OCI-LY1 (cell line): ENCODE measurements at regions not wholly inside any gene's neighbourhood (a gene's known extent, or its start where the extent isn't known, plus 50 kb on each side); places are given as distances from the start of the nearest gene placed in this dataset.
"Not testable (repeated sequence)": the region's sequence is repeated elsewhere in the genome, so short reads cannot be mapped to it uniquely, and the experiment has no call there.

Experiments used
- H2AFZ ChIP-seq: fragments of 200-600 bp; sonication (generic), shearing (Covaris generic); 2 replicates; pipeline ENCODE4 v1.6.0; 2014; ENCODE audit warnings: antibody characterized with exemption, mild to moderate bottlenecking, low read length
- H3F3A ChIP-seq: fragments of 200-600 bp; sonication (generic), shearing (Covaris generic); 2 replicates; pipeline ENCODE4 v1.6.0; 2014; ENCODE audit warnings: mild to moderate bottlenecking, antibody characterized with exemption, low read length, moderate library complexity; ENCODE audit not compliant: insufficient read depth
- H3K27ac ChIP-seq: fragments of 200-600 bp; sonication (generic); 2 replicates; pipeline ENCODE4 v1.5.1; 2014; ENCODE audit warnings: low read length, mixed run types, mild to moderate bottlenecking, low read depth; ENCODE audit not compliant: poor library complexity, severe bottlenecking
- H3K27me3 ChIP-seq: fragments of 200-600 bp; sonication (generic); 2 replicates; pipeline ENCODE4 v1.6.0; 2014; ENCODE audit warnings: antibody characterized with exemption, mild to moderate bottlenecking, low read length, moderate library complexity; ENCODE audit not compliant: insufficient read depth
- H3K36me3 ChIP-seq: fragments of 200-600 bp; sonication (generic); 2 replicates; pipeline ENCODE4 v1.6.1; 2014; ENCODE audit warnings: mild to moderate bottlenecking, antibody characterized with exemption, low read length, moderate library complexity, mixed read lengths; ENCODE audit not compliant: insufficient read depth
- H3K4me1 ChIP-seq: fragments of 200-600 bp; sonication (generic); 2 replicates; pipeline ENCODE4 v1.5.1; 2014; ENCODE audit warnings: mild to moderate bottlenecking, low read length, moderate library complexity; ENCODE audit not compliant: insufficient read depth, severe bottlenecking
- H3K4me2 ChIP-seq: fragments of 200-600 bp; sonication (generic), shearing (Covaris generic); 2 replicates; pipeline ENCODE4 v1.6.1; 2014; ENCODE audit warnings: low read length
- H3K4me3 ChIP-seq: fragments of 200-600 bp; sonication (generic); 2 replicates; pipeline ENCODE4 v1.5.1; 2014; ENCODE audit warnings: low read length, low read depth, mild to moderate bottlenecking, mixed read lengths; ENCODE audit not compliant: poor library complexity, severe bottlenecking
- H3K79me2 ChIP-seq: fragments of 200-600 bp; shearing (Covaris generic); 2 replicates; pipeline ENCODE4 v1.6.1; 2016; ENCODE audit warnings: mixed run types, low read length, mixed read lengths; ENCODE audit not compliant: insufficient read depth
- H3K9ac ChIP-seq: fragments of 200-600 bp; sonication (generic), shearing (Covaris generic); 2 replicates; pipeline ENCODE4 v1.6.1; 2014; ENCODE audit warnings: mild to moderate bottlenecking, low read length, mixed read lengths
- H3K9me2 ChIP-seq: fragments of 200-600 bp; sonication (generic), shearing (Covaris generic); 2 replicates; pipeline ENCODE4 v1.6.1; 2014; ENCODE audit warnings: low read depth, mild to moderate bottlenecking, low read length, mixed read lengths
- H3K9me3 ChIP-seq: fragments of 200-600 bp; shearing (Covaris generic); 2 replicates; pipeline ENCODE4 v1.6.1; 2014; ENCODE audit warnings: low read length, mixed read lengths
- H4K20me1 ChIP-seq: fragments of 200-600 bp; sonication (generic), shearing (Covaris generic); 2 replicates; pipeline ENCODE4 v1.6.0; 2016; ENCODE audit warnings: mild to moderate bottlenecking, low read length; ENCODE audit not compliant: insufficient read depth
- CTCF ChIP-seq: fragments of 200-600 bp; sonication (generic), shearing (Covaris generic); IDR thresholded peaks from 2 replicates; pipeline ENCODE4 v1.5.1; 2017; ENCODE audit warnings: mild to moderate bottlenecking, antibody characterized with exemption, low read length, moderate library complexity, mixed read lengths
- EZH2 ChIP-seq: fragments of 200-600 bp; sonication (generic), shearing (Covaris generic); IDR thresholded peaks from 2 replicates; pipeline ENCODE4 v1.8.0; 2017; ENCODE audit warnings: borderline replicate concordance, mixed run types, mild to moderate bottlenecking, antibody characterized with exemption, low read length, moderate library complexity, mixed read lengths

- no peaks in the 10 kb centered on the region for H3K4me1 ChIP-seq
- no peaks in the 10 kb centered on the region for H3K36me3 ChIP-seq
- H3K27ac ChIP-seq, result no peak overlapping the region
- no peak overlapping the region for H2AFZ ChIP-seq
- H3K4me3 ChIP-seq, result no peak overlapping the region
- no peaks in the 10 kb centered on the region for H3K27me3 ChIP-seq
- no peak overlapping the region for H3K4me2 ChIP-seq
- H3K9me2 ChIP-seq, result no peaks in the 10 kb centered on the region
- no peaks in the 10 kb centered on the region for H3K79me2 ChIP-seq
- TF ChIP-seq EZH2 (no peak), CTCF (no peak)
- H3K9ac ChIP-seq, result no peak overlapping the region
- no peaks in the 10 kb centered on the region for H3F3A ChIP-seq
- H3K9me3 ChIP-seq, result no peaks in the 10 kb centered on the region
- no peaks in the 10 kb centered on the region for H4K20me1 ChIP-seq
These were observed 337.1 kb upstream of the CTSO start for GRCh38 chr4:156290811-156291210.

- not testable (repeated sequence) for H3F3A ChIP-seq, H3K4me1 ChIP-seq, H3K27ac ChIP-seq, H3K9ac ChIP-seq, H4K20me1 ChIP-seq, H3K4me3 ChIP-seq, H3K36me3 ChIP-seq, H2AFZ ChIP-seq, H3K9me2 ChIP-seq, H3K79me2 ChIP-seq, H3K9me3 ChIP-seq, H3K4me2 ChIP-seq, H3K27me3 ChIP-seq
These were observed 336.4 kb upstream of the CTSO start for GRCh38 chr4:156290026-156290425.

GRCh38 chr4:156280686-156281085, 327.0 kb upstream of the CTSO start:
- Histone ChIP-seq H3F3A (no peaks in the 10 kb centered on the region), H3K9me3 (no peaks in the 10 kb centered on the region), H3K9ac (no peak overlapping the region), H3K27me3 (no peaks in the 10 kb centered on the region), H3K4me3 (no peak overlapping the region), H3K79me2 (no peaks in the 10 kb centered on the region), H3K36me3 (no peaks in the 10 kb centered on the region), H4K20me1 (no peaks in the 10 kb centered on the region), H3K4me2 (no peak overlapping the region), H3K9me2 (no peaks in the 10 kb centered on the region), H3K4me1 (no peaks in the 10 kb centered on the region), H3K27ac (no peak overlapping the region), H2AFZ (no peak overlapping the region)
- TF ChIP-seq EZH2, result no peak
- TF ChIP-seq CTCF, result no peak

GRCh38 chr4:156265407-156265806, 311.7 kb upstream of the CTSO start:
- no peak overlapping the region for H3K9ac ChIP-seq
- H3K27ac ChIP-seq, result no peak overlapping the region
- no peaks in the 10 kb centered on the region for H4K20me1 ChIP-seq
- H3K27me3 ChIP-seq, result no peaks in the 10 kb centered on the region
- H3K4me3 ChIP-seq, result no peak overlapping the region
- H3K4me1 ChIP-seq, result no peaks in the 10 kb centered on the region
- H3K9me2 ChIP-seq, result no peaks in the 10 kb centered on the region
- no peak overlapping the region for H2AFZ ChIP-seq
- no peaks in the 10 kb centered on the region for H3K79me2 ChIP-seq
- no peaks in the 10 kb centered on the region for H3F3A ChIP-seq
- TF ChIP-seq CTCF (no peak), EZH2 (no peak)
- no peaks in the 10 kb centered on the region for H3K9me3 ChIP-seq
- H3K36me3 ChIP-seq, result no peaks in the 10 kb centered on the region
- H3K4me2 ChIP-seq, result no peak overlapping the region
